ENCODE measurements at regions not wholly inside any gene's neighbourhood (a gene's known extent, or its start where the extent isn't known, plus 50 kb on each side); places are given as distances from the start of the nearest gene placed in this dataset.

DNA sequence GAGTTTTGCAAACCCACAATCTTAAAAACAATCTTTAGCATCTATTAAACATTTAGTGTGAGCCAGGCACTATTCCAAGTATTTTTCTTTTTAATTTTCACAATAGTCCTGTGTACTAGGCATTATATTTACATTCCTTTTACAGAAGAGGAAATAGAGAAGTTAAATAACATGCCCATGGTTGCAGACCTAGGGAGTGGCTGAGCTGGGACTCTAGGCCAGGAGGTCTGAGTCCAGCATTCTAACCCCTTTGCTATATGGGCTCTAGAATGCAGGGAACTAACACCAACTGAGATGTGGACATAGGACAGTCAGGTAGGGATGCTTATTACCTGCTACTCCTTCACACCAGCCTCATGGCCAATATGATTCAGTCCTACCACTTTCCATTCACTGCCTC is 243.8 kb downstream of the XPNPEP1 start:
- TF ChIP-seq, protein P1, sequence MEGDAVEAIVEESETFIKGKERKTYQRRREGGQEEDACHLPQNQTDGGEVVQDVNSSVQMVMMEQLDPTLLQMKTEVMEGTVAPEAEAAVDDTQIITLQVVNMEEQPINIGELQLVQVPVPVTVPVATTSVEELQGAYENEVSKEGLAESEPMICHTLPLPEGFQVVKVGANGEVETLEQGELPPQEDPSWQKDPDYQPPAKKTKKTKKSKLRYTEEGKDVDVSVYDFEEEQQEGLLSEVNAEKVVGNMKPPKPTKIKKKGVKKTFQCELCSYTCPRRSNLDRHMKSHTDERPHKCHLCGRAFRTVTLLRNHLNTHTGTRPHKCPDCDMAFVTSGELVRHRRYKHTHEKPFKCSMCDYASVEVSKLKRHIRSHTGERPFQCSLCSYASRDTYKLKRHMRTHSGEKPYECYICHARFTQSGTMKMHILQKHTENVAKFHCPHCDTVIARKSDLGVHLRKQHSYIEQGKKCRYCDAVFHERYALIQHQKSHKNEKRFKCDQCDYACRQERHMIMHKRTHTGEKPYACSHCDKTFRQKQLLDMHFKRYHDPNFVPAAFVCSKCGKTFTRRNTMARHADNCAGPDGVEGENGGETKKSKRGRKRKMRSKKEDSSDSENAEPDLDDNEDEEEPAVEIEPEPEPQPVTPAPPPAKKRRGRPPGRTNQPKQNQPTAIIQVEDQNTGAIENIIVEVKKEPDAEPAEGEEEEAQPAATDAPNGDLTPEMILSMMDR (IDR thresholded peaks at IDR 0.05; ENCODE audit: extremely low read depth, missing control alignments): no peak

DNA sequence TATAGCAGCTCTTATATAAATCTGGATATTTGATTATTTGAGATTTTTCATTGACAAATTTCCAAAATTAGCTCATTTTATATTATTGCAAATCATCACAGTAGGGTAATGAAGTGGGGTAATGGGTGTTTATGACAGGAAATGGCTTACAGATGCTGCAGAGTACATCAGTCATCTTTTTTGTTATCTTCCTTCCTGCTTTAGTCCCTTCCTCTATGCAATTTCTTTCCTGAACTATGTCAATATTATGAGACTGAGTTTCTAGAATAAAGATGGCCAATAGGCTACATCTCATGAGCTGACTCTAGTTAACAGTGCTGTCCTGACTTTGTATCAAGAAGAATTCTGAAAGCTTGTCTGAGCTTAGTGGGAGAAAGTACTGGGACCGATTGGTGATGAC is 244.5 kb downstream of the XPNPEP1 start:
- TF ChIP-seq, protein P1 (IDR thresholded peaks at IDR 0.05; ENCODE audit: extremely low read depth, missing control alignments): no peak
- no peak for DNase-seq (ENCODE audit: low spot score)

More for the DNA sequence above, 243.8 kb downstream of the XPNPEP1 start:
- DNase-seq (ENCODE audit: low spot score): no peak

- no peak for DNase-seq (ENCODE audit: low spot score)
- TF ChIP-seq, protein P1 (IDR thresholded peaks at IDR 0.05; ENCODE audit: extremely low read depth, missing control alignments): no peak
These were observed 246.6 kb downstream of the XPNPEP1 start for GRCh38 chr10:109676703-109677102.

DNA sequence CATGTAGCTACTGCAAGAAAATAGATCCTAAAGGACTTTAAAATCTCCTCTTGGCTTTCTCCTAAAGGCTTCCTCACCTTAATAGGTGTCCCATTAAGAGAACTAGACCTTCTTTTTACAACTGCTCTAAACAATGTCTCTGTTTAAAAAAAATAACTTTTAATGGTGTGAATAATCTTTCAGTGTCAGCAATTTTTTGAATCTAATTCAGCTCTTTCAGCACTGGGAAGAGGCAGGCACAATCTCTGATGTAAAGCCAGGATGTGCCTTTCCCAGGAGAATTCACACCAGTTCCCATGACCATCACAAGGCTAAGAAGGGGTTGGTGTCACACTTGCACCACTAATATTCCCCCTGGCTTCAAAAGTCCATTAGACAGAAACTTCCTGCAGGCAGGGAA is 254.6 kb downstream of the XPNPEP1 start:
- no peak for DNase-seq (ENCODE audit: low spot score)
- TF ChIP-seq, protein P1 (IDR thresholded peaks at IDR 0.05; ENCODE audit: extremely low read depth, missing control alignments): no peak

GRCh38 chr10:109668154-109668665 is 255.1 kb downstream of the XPNPEP1 start:
- TF ChIP-seq, protein P1 (IDR thresholded peaks at IDR 0.05; ENCODE audit: extremely low read depth, missing control alignments): no peak
- DNase-seq (ENCODE audit: low spot score): no peak

GRCh38 chr10:109665321-109665720 is 258.0 kb downstream of the XPNPEP1 start:
- DNase-seq (ENCODE audit: low spot score): no peak
- TF ChIP-seq, protein P1 (IDR thresholded peaks at IDR 0.05; ENCODE audit: extremely low read depth, missing control alignments): no peak

DNA sequence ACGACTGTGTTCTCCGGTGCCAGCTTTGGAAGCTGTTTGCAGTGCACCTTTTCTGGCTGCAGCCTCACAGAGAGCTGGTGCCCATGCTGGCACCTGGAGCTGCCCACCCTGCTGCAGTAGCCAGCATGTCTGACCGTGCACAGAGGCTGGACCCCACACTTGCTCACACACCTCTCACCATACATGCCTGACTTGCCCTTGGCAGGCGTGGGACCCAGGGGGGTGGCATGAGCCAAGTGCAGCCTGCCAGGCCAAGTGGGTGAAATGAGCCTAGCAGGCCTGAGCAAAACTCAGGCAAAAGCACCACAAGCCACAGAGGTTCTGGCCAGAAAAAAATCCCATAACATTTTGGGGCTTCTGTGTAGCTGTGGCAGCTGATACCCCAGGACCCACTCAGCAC is 258.8 kb downstream of the XPNPEP1 start:
- TF ChIP-seq, protein P1 (IDR thresholded peaks at IDR 0.05; ENCODE audit: extremely low read depth, missing control alignments): no peak
- no peak for DNase-seq (ENCODE audit: low spot score)

All from GM20000 (cell line).